ENCODE measurements at regions not wholly inside any gene's neighbourhood (a gene's known extent, or its start where the extent isn't known, plus 50 kb on each side); places are given as distances from the start of the nearest gene placed in this dataset.

DNA sequence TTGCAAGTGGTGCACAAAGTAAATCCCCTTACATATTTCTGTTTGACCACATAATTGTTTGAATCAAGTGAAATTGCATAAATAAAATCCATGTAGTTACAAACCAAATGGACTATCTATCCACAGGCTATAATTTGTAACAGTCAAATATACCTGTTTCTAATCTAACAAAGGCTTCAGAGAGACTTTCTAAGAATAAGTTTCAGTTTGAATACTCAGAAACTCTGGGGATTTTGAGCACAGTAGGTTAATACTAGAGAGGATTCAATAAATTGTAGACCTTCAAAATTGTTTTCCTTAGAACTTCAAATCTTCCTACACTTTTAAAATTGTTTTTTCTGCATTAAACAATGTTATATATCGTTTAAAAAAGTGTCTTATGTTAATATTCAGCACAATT, 1250.1 kb downstream of the NLGN4X start:
- TF ChIP-seq POLR2AphosphoS5 (IDR thresholded peaks at IDR 0.05; ENCODE audit: low read depth, low read length) (no peak), MXI1 (IDR thresholded peaks at IDR 0.05; ENCODE audit: low read depth, low read length) (no peak), EZH2phosphoT487 (IDR thresholded peaks at IDR 0.05; ENCODE audit: borderline replicate concordance, low read depth) (no peak), TEAD4 (IDR thresholded peaks at IDR 0.05; ENCODE audit: borderline replicate concordance, insufficient read depth) (no peak), GATA2 (CRISPR knock-in tag; IDR thresholded peaks at IDR 0.05) (no peak), RAD21 (IDR thresholded peaks at IDR 0.05; ENCODE audit: low read length) (no peak)
- TF ChIP-seq, protein P1, sequence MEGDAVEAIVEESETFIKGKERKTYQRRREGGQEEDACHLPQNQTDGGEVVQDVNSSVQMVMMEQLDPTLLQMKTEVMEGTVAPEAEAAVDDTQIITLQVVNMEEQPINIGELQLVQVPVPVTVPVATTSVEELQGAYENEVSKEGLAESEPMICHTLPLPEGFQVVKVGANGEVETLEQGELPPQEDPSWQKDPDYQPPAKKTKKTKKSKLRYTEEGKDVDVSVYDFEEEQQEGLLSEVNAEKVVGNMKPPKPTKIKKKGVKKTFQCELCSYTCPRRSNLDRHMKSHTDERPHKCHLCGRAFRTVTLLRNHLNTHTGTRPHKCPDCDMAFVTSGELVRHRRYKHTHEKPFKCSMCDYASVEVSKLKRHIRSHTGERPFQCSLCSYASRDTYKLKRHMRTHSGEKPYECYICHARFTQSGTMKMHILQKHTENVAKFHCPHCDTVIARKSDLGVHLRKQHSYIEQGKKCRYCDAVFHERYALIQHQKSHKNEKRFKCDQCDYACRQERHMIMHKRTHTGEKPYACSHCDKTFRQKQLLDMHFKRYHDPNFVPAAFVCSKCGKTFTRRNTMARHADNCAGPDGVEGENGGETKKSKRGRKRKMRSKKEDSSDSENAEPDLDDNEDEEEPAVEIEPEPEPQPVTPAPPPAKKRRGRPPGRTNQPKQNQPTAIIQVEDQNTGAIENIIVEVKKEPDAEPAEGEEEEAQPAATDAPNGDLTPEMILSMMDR (IDR thresholded peaks at IDR 0.05) = no peak
- TF ChIP-seq, protein P2, sequence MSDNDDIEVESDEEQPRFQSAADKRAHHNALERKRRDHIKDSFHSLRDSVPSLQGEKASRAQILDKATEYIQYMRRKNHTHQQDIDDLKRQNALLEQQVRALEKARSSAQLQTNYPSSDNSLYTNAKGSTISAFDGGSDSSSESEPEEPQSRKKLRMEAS (IDR thresholded peaks at IDR 0.05; ENCODE audit: low read depth) = no peak

All from SK-N-SH (cell line).